ENCODE measurements at regions not wholly inside any gene's neighbourhood (a gene's known extent, or its start where the extent isn't known, plus 50 kb on each side); places are given as distances from the start of the nearest gene placed in this dataset.

GRCh38 chr22:49648053-49648452 lies 179.6 kb downstream of the BRD1 start:
- H2BK5ac ChIP-seq (ENCODE audit: low read depth, low read length, poor library complexity, severe bottlenecking) = no peak overlapping the region
- no peak overlapping the region for H2BK15ac ChIP-seq (ENCODE audit: low read depth, low read length)
- POLR2A ChIA-PET (ENCODE audit: unreplicated experiment) = no interaction called here
- no peak overlapping the region for H3K56ac ChIP-seq (ENCODE audit: extremely low read depth, insufficient read depth, low read length)
- no peak for DNase-seq
- no TSS peak for BruUV-seq (replicated peaks)
- no peak overlapping the region for H2AFZ ChIP-seq (replicated peaks; ENCODE audit: low read length, poor library complexity)
- no peak overlapping the region for H2BK20ac ChIP-seq (ENCODE audit: low read depth, low read length)
- H3K27ac ChIP-seq (ENCODE audit: insufficient read depth, low read length) = no peak overlapping the region
- H3K18ac ChIP-seq (ENCODE audit: low read depth, low read length) = no peak overlapping the region
- intact Hi-C loops (cut with micrococcal nuclease) (no loop called here), in situ Hi-C loops (cut with MboI; ENCODE audit: low sequenced_read_pairs) (no loop called here), dilution Hi-C loops (cut with HindIII; ENCODE audit: low sequenced_read_pairs, unreplicated experiment) (no loop called here)
- no peaks in the 10 kb centered on the region for H3K4me1 ChIP-seq (ENCODE audit: control insufficient read depth, insufficient read depth, low read length)
- H3K79me1 ChIP-seq (ENCODE audit: low read depth in 1 of 2, low read length in 2 of 2) = no peaks in the 10 kb centered on the region
- peaks cover 36% of the 10 kb centered on the region for H3K9me3 ChIP-seq (ENCODE audit: control insufficient read depth, insufficient read depth, low read length)
- no peak overlapping the region for H3K23ac ChIP-seq (ENCODE audit: low read depth, low read length)
- H4K20me1 ChIP-seq (ENCODE audit: insufficient read depth, low read length) = no peaks in the 10 kb centered on the region
- no peak for TF ChIP-seq FOS (IDR thresholded peaks at IDR 0.05; ENCODE audit: low read depth, low read length)
- H3K14ac ChIP-seq (replicated peaks; ENCODE audit: low read depth, low read length) = no peak overlapping the region
- no peak overlapping the region for H4K91ac ChIP-seq (ENCODE audit: insufficient read depth, low read depth, low read length)
- H3K9ac ChIP-seq (ENCODE audit: low read depth, low read length) = no peak overlapping the region
- no peak overlapping the region for H4K8ac ChIP-seq (ENCODE audit: low read depth in 2 of 2, low read length in 2 of 2)
- no peaks in the 10 kb centered on the region for H3K36me3 ChIP-seq (ENCODE audit: control insufficient read depth, insufficient read depth, low read length)
- no CpG with 5 or more reads among the region's 16 CpGs for WGBS, 2 experiments (ENCODE audit: extremely low coverage in 2 of 2, insufficient read length in 1 of 2)
- H3K4me2 ChIP-seq (ENCODE audit: low read depth, low read length) = no peak overlapping the region
- no peak overlapping the region for H3K4ac ChIP-seq (ENCODE audit: low read depth, low read length)
- no peak for ATAC-seq (ENCODE audit: low read depth)
- H3K9me1 ChIP-seq (ENCODE audit: insufficient read depth, low read length) = no peaks in the 10 kb centered on the region
- no peaks in the 10 kb centered on the region for H3K27me3 ChIP-seq (ENCODE audit: control insufficient read depth, insufficient read depth, low read length)
- CTCF ChIA-PET = no interaction called here
- no peak overlapping the region for H2BK120ac ChIP-seq (ENCODE audit: low read depth, low read length)
- H3K4me3 ChIP-seq (ENCODE audit: insufficient read depth, low read depth, low read length) = no peak overlapping the region
- H4K5ac ChIP-seq (ENCODE audit: low read depth, low read length) = no peak overlapping the region
- H2AK9ac ChIP-seq (replicated peaks; ENCODE audit: low read depth, low read length, poor library complexity) = no peak overlapping the region
- H2AK5ac ChIP-seq (ENCODE audit: low read depth, low read length) = no peak overlapping the region

Measured in IMR-90 (cell line).